Stomach smooth muscle (tissue), 2 donors: ENCODE measurements at regions not wholly inside any gene's neighbourhood (a gene's known extent, or its start where the extent isn't known, plus 50 kb on each side); places are given as distances from the start of the nearest gene placed in this dataset.

Experiments
- H3K27ac ChIP-seq: one replicate; pipeline ENCODE4 v1.7.0; 2013; ENCODE audit warnings: mild to moderate bottlenecking, low read length, inconsistent platforms
- H3K27me3 ChIP-seq, 2 donors: one replicate each; pipeline ENCODE4 v1.7.0; 2013; ENCODE audit warnings: low read length in 2 of 2; ENCODE audit not compliant: insufficient read depth in 2 of 2, control insufficient read depth in 1 of 2
- H3K36me3 ChIP-seq, 2 donors: one replicate each; pipeline ENCODE4 v1.7.0; 2013; ENCODE audit warnings: low read length in 2 of 2; ENCODE audit not compliant: control insufficient read depth in 2 of 2, insufficient read depth in 2 of 2
- H3K4me1 ChIP-seq: one replicate; pipeline ENCODE4 v1.7.0; 2013; ENCODE audit warnings: low read length; ENCODE audit not compliant: control insufficient read depth, insufficient read depth
- H3K4me3 ChIP-seq, 2 donors: one replicate each; pipeline ENCODE4 v1.7.0; 2013; ENCODE audit warnings: low read length in 2 of 2
- H3K9ac ChIP-seq, 2 donors: one replicate each; pipeline ENCODE4 v1.7.0; 2013; ENCODE audit warnings: low read length in 2 of 2, mild to moderate bottlenecking in 1 of 2
- H3K9me3 ChIP-seq, 2 donors: one replicate each; pipeline ENCODE4 v1.7.0; 2013; ENCODE audit warnings: low read length in 2 of 2; ENCODE audit not compliant: control insufficient read depth in 2 of 2
- donor health status: healthy.
- donor health status: Pancreatic carcinoma.

- no peaks in the 10 kb centered on the region for H3K27me3 ChIP-seq
- H3K4me1 ChIP-seq = no peaks in the 10 kb centered on the region
Observed at GRCh38 chr4:135269125-135269890, 1067.7 kb upstream of the PABPC4L start.

GRCh38 chr4:135268369-135268768 is 1066.8 kb upstream of the PABPC4L start:
- H3K36me3 ChIP-seq = no peaks in the 10 kb centered on the region
- H3K4me1 ChIP-seq = no peaks in the 10 kb centered on the region
- no peak overlapping the region for H3K9ac ChIP-seq
- H3K9me3 ChIP-seq = no peaks in the 10 kb centered on the region
- H3K27me3 ChIP-seq = no peaks in the 10 kb centered on the region
- H3K4me3 ChIP-seq = no peak overlapping the region
- H3K27ac ChIP-seq = no peak overlapping the region

More at GRCh38 chr4:135269125-135269890, 1067.7 kb upstream of the PABPC4L start:
- no peak overlapping the region for H3K4me3 ChIP-seq
- H3K9ac ChIP-seq = no peak overlapping the region
- no peak overlapping the region for H3K27ac ChIP-seq
- H3K9me3 ChIP-seq = no peaks in the 10 kb centered on the region
- no peaks in the 10 kb centered on the region for H3K36me3 ChIP-seq

GRCh38 chr4:135267148-135267865 is 1065.7 kb upstream of the PABPC4L start:
- no peaks in the 10 kb centered on the region for H3K9me3 ChIP-seq
- H3K27ac ChIP-seq = no peak overlapping the region

GRCh38 chr4:135256111-135256510 is 1054.5 kb upstream of the PABPC4L start:
- no peak overlapping the region for H3K9ac ChIP-seq

More at GRCh38 chr4:135267148-135267865, 1065.7 kb upstream of the PABPC4L start:
- Histone ChIP-seq H3K27me3 (no peaks in the 10 kb centered on the region), H3K9ac (no peak overlapping the region), H3K4me3 (no peak overlapping the region), H3K4me1 (no peaks in the 10 kb centered on the region), H3K36me3 (no peaks in the 10 kb centered on the region)

GRCh38 chr4:135250040-135250439 is 1048.5 kb upstream of the PABPC4L start:
- Histone ChIP-seq H3K27me3 (no peaks in the 10 kb centered on the region), H3K27ac (no peak overlapping the region), H3K9ac (no peak overlapping the region)

More at GRCh38 chr4:135256111-135256510, 1054.5 kb upstream of the PABPC4L start:
- Histone ChIP-seq H3K4me1 (no peaks in the 10 kb centered on the region), H3K9me3 (no peaks in the 10 kb centered on the region), H3K4me3 (no peak overlapping the region), H3K27me3 (no peaks in the 10 kb centered on the region), H3K27ac (no peak overlapping the region), H3K36me3 (no peaks in the 10 kb centered on the region)

GRCh38 chr4:135249024-135249423 is 1047.4 kb upstream of the PABPC4L start:
- H3K27ac ChIP-seq = no peak overlapping the region
- no peaks in the 10 kb centered on the region for H3K4me1 ChIP-seq
- no peaks in the 10 kb centered on the region for H3K9me3 ChIP-seq
- no peaks in the 10 kb centered on the region for H3K36me3 ChIP-seq
- no peaks in the 10 kb centered on the region for H3K27me3 ChIP-seq
- H3K4me3 ChIP-seq = no peak overlapping the region
- no peak overlapping the region for H3K9ac ChIP-seq

More at GRCh38 chr4:135250040-135250439, 1048.5 kb upstream of the PABPC4L start:
- Histone ChIP-seq H3K9me3 (no peaks in the 10 kb centered on the region), H3K36me3 (no peaks in the 10 kb centered on the region), H3K4me3 (no peak overlapping the region), H3K4me1 (no peaks in the 10 kb centered on the region)

GRCh38 chr4:135244696-135245095 is 1043.1 kb upstream of the PABPC4L start:
- no peaks in the 10 kb centered on the region for H3K9me3 ChIP-seq
- no peak overlapping the region for H3K4me3 ChIP-seq
- no peak overlapping the region for H3K9ac ChIP-seq
- H3K27ac ChIP-seq = no peak overlapping the region
- H3K4me1 ChIP-seq = no peaks in the 10 kb centered on the region
- H3K36me3 ChIP-seq = no peaks in the 10 kb centered on the region
- no peaks in the 10 kb centered on the region for H3K27me3 ChIP-seq

- Histone ChIP-seq H3K9me3 (no peaks in the 10 kb centered on the region), H3K36me3 (no peaks in the 10 kb centered on the region), H3K27me3 (no peaks in the 10 kb centered on the region), H3K4me1 (no peaks in the 10 kb centered on the region), H3K4me3 (no peak overlapping the region), H3K9ac (no peak overlapping the region), H3K27ac (no peak overlapping the region)
Observed at GRCh38 chr4:135244056-135244455, 1042.5 kb upstream of the PABPC4L start.

GRCh38 chr4:135240796-135241195 is 1039.2 kb upstream of the PABPC4L start:
- Histone ChIP-seq H3K9me3 (no peaks in the 10 kb centered on the region), H3K4me1 (no peaks in the 10 kb centered on the region), H3K27ac (no peak overlapping the region), H3K36me3 (no peaks in the 10 kb centered on the region), H3K4me3 (no peak overlapping the region), H3K27me3 (no peaks in the 10 kb centered on the region), H3K9ac (no peak overlapping the region)

GRCh38 chr4:135239964-135240363 is 1038.4 kb upstream of the PABPC4L start:
- H3K9me3 ChIP-seq = no peaks in the 10 kb centered on the region
- H3K27ac ChIP-seq = no peak overlapping the region
- H3K27me3 ChIP-seq = no peaks in the 10 kb centered on the region

GRCh38 chr4:135238940-135239339 is 1037.4 kb upstream of the PABPC4L start:
- H3K36me3 ChIP-seq = no peaks in the 10 kb centered on the region
- H3K4me3 ChIP-seq = no peak overlapping the region
- no peak overlapping the region for H3K27ac ChIP-seq
- no peaks in the 10 kb centered on the region for H3K4me1 ChIP-seq
- H3K27me3 ChIP-seq = no peaks in the 10 kb centered on the region
- no peak overlapping the region for H3K9ac ChIP-seq
- no peaks in the 10 kb centered on the region for H3K9me3 ChIP-seq

More at GRCh38 chr4:135239964-135240363, 1038.4 kb upstream of the PABPC4L start:
- Histone ChIP-seq H3K36me3 (no peaks in the 10 kb centered on the region), H3K9ac (no peak overlapping the region), H3K4me1 (no peaks in the 10 kb centered on the region), H3K4me3 (no peak overlapping the region)
